M059J (cell line): ENCODE measurements at regions not wholly inside any gene's neighbourhood (a gene's known extent, or its start where the extent isn't known, plus 50 kb on each side); places are given as distances from the start of the nearest gene placed in this dataset.

ENCODE experiments used
- DNase-seq: peaks from one replicate; pipeline ENCODE4 v3.0.0-alpha.2; 2012; ENCODE audit warnings: low read depth

- DNase-seq, result no peak
These were observed 95.4 kb downstream of the RMI2 start for GRCh38 chr16:11440657-11441012.

- no peak for DNase-seq
These were observed 100.2 kb downstream of the RMI2 start for GRCh38 chr16:11445486-11445885.

- no peak for DNase-seq
These were observed 101.4 kb downstream of the RMI2 start for GRCh38 chr16:11446566-11447119.

GRCh38 chr16:11447272-11447671 lies 102.0 kb downstream of the RMI2 start:
- no peak for DNase-seq

GRCh38 chr16:11447836-11448235 lies 102.6 kb downstream of the RMI2 start:
- DNase-seq, result no peak

- no peak for DNase-seq
These were observed 103.6 kb downstream of the RMI2 start for GRCh38 chr16:11448796-11449416.

GRCh38 chr16:11449716-11450115 lies 104.5 kb downstream of the RMI2 start:
- no peak for DNase-seq

GRCh38 chr16:11450136-11450535 lies 104.9 kb downstream of the RMI2 start:
- DNase-seq, result no peak

GRCh38 chr16:11452298-11452697 lies 107.0 kb downstream of the RMI2 start:
- no peak for DNase-seq

GRCh38 chr16:11452746-11453389 lies 107.6 kb downstream of the RMI2 start:
- DNase-seq, result no peak

- DNase-seq, result no peak
These were observed 111.5 kb downstream of the RMI2 start for GRCh38 chr16:11456741-11457140.

GRCh38 chr16:11459722-11460121 lies 114.5 kb downstream of the RMI2 start:
- DNase-seq, result no peak

- no peak for DNase-seq
These were observed 115.7 kb downstream of the RMI2 start for GRCh38 chr16:11460820-11461594.

- DNase-seq, result no peak
These were observed 116.3 kb downstream of the RMI2 start for GRCh38 chr16:11461595-11461990.

GRCh38 chr16:11462036-11462435 lies 116.8 kb downstream of the RMI2 start:
- DNase-seq, result no peak

- no peak for DNase-seq
These were observed 117.6 kb downstream of the RMI2 start for GRCh38 chr16:11462861-11463260.

GRCh38 chr16:11464241-11464640 lies 119.0 kb downstream of the RMI2 start:
- no peak for DNase-seq

GRCh38 chr16:11465675-11466074 lies 120.4 kb downstream of the RMI2 start:
- DNase-seq, result no peak

GRCh38 chr16:11470676-11471415 lies 115.9 kb downstream of the LITAF start:
- DNase-seq, result no peak

- no peak for DNase-seq
These were observed 115.2 kb downstream of the LITAF start for GRCh38 chr16:11471548-11471947.

- no peak for DNase-seq
These were observed 114.3 kb downstream of the LITAF start for GRCh38 chr16:11472410-11472809.

- DNase-seq, result no peak
These were observed 113.9 kb downstream of the LITAF start for GRCh38 chr16:11472851-11473250.
